Body of pancreas (tissue), 4 donors: ENCODE measurements at regions not wholly inside any gene's neighbourhood (a gene's known extent, or its start where the extent isn't known, plus 50 kb on each side); places are given as distances from the start of the nearest gene placed in this dataset.

ENCODE experiments used
- POLR2A ChIP-seq, 3 donors: fragments of 450-650 bp; IDR thresholded peaks; one replicate each; pipeline ENCODE4 v1.6.1; 2016; ENCODE audit warnings: antibody characterized with exemption in 3 of 3, mild to moderate bottlenecking in 2 of 3
- TF ChIP-seq, protein P1 (sequence below), 7 experiments: fragments of 450-650 bp in 4 of 7; fragments of 200-600 bp in 3 of 7; sonication (generic) in 3 of 7; IDR thresholded peaks; one replicate each; pipeline ENCODE4 v1.5.1; 2016 to 2019; ENCODE audit warnings: antibody characterized with exemption in 7 of 7

DNA sequence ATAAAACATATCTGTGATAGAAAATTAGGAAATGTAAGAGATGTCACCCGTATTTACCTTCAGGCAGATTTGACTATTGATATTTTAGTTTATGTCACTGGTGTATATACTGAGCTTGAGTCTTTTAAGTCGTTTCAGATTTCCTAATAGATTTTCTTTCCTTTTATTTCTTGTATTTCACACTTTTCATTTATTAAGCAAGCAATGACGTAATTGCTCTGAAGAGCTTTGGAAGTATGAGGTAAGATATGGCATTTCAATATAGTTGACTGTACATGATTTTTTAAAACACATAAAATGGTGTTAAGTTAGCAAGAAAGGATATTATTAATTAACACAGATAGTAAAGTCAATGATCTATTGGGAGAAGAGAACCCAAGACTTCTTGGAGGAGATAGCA lies 652.6 kb downstream of the SORCS1 start:
- TF ChIP-seq, protein P1, sequence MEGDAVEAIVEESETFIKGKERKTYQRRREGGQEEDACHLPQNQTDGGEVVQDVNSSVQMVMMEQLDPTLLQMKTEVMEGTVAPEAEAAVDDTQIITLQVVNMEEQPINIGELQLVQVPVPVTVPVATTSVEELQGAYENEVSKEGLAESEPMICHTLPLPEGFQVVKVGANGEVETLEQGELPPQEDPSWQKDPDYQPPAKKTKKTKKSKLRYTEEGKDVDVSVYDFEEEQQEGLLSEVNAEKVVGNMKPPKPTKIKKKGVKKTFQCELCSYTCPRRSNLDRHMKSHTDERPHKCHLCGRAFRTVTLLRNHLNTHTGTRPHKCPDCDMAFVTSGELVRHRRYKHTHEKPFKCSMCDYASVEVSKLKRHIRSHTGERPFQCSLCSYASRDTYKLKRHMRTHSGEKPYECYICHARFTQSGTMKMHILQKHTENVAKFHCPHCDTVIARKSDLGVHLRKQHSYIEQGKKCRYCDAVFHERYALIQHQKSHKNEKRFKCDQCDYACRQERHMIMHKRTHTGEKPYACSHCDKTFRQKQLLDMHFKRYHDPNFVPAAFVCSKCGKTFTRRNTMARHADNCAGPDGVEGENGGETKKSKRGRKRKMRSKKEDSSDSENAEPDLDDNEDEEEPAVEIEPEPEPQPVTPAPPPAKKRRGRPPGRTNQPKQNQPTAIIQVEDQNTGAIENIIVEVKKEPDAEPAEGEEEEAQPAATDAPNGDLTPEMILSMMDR (IDR thresholded peaks at IDR 0.05): no peak
- TF ChIP-seq POLR2A (IDR thresholded peaks at IDR 0.05): no peak
